ENCODE measurements at regions not wholly inside any gene's neighbourhood (a gene's known extent, or its start where the extent isn't known, plus 50 kb on each side); places are given as distances from the start of the nearest gene placed in this dataset.

- TF ChIP-seq EZH2phosphoT487 (IDR thresholded peaks at IDR 0.05; ENCODE audit: borderline replicate concordance) (no peak), CTCF (conservative IDR thresholded peaks at IDR 0.05; ENCODE audit: low read length) (no peak)
These were observed 700.4 kb downstream of the OTOL1 start for GRCh38 chr3:162196964-162197363.

Data from Loucy (cell line).